IMR-90 (cell line): ENCODE measurements at regions not wholly inside any gene's neighbourhood (a gene's known extent, or its start where the extent isn't known, plus 50 kb on each side); places are given as distances from the start of the nearest gene placed in this dataset.

ENCODE experiments used
- ATAC-seq: fragments of 200-7000 bp; cut with Tn5 transposase; 2 replicates; pipeline ENCODE4 v1.9.1; 2020; ENCODE audit warnings: low read depth, mild to moderate bottlenecking, moderate library complexity
- BruUV-seq: library from RNA; stranded (reverse); fragments of 400-500 nt; replicated peaks from 2 replicates; lab custom pipeline; 2021; lab: Mats Ljungman, UMichigan
- CTCF ChIA-PET: fragments of 300-600 bp; formaldehyde crosslinking; extraction: SDS; loops from one replicate; lab custom pipeline; 2021; ENCODE audit warnings: antibody characterized with exemption; lab: Yijun Ruan, JAX
- POLR2A ChIA-PET: fragments of 300-600 bp; sonication (Branson Sonifier 250); formaldehyde crosslinking; loops from one replicate; lab custom pipeline; 2022; ENCODE audit warnings: antibody characterized with exemption; ENCODE audit not compliant: unreplicated experiment; lab: Charles Lee
- DNase-seq: peaks from one replicate; pipeline ENCODE4 v3.0.0; 2013
- H2AFZ ChIP-seq: replicated peaks from 2 replicates; pipeline ENCODE3; 2013; ENCODE audit warnings: low read length, mild to moderate bottlenecking; ENCODE audit not compliant: poor library complexity
- H2AK5ac ChIP-seq: 2 replicates; pipeline ENCODE4 v1.6.1; 2013; ENCODE audit warnings: low read depth, low read length, inconsistent platforms
- H2AK9ac ChIP-seq: replicated peaks from 2 replicates; pipeline ENCODE3; 2013; ENCODE audit warnings: mild to moderate bottlenecking, low read depth, low read length, moderate library complexity; ENCODE audit not compliant: poor library complexity
- H2BK120ac ChIP-seq: 2 replicates; pipeline ENCODE4 v1.6.1; 2013; ENCODE audit warnings: low read depth, low read length, inconsistent platforms
- H2BK15ac ChIP-seq: 3 replicates; pipeline ENCODE4 v1.6.1; 2013; ENCODE audit warnings: low read depth, low read length, inconsistent platforms
- H2BK20ac ChIP-seq: 2 replicates; pipeline ENCODE4 v1.6.1; 2013; ENCODE audit warnings: low read depth, mild to moderate bottlenecking, inconsistent platforms, low read length, moderate library complexity
- H2BK5ac ChIP-seq: 2 replicates; pipeline ENCODE4 v1.6.1; 2013; ENCODE audit warnings: mild to moderate bottlenecking, low read depth, low read length, inconsistent platforms; ENCODE audit not compliant: poor library complexity, severe bottlenecking
- H3K14ac ChIP-seq: replicated peaks from 2 replicates; pipeline ENCODE4 v1.6.1; 2013; ENCODE audit warnings: low read depth, low read length, inconsistent platforms
- H3K18ac ChIP-seq: 2 replicates; pipeline ENCODE4 v1.6.1; 2013; ENCODE audit warnings: low read depth, low read length, control low read depth
- H3K23ac ChIP-seq: 2 replicates; pipeline ENCODE4 v1.6.1; 2013; ENCODE audit warnings: low read depth, low read length, inconsistent platforms
- H3K27ac ChIP-seq: 2 replicates; pipeline ENCODE4 v1.5.1; 2013; ENCODE audit warnings: mild to moderate bottlenecking, control low read depth, low read length; ENCODE audit not compliant: insufficient read depth
- H3K27me3 ChIP-seq: 2 replicates; pipeline ENCODE4 v1.6.1; 2013; ENCODE audit warnings: low read length; ENCODE audit not compliant: control insufficient read depth, insufficient read depth
- H3K36me3 ChIP-seq: 2 replicates; pipeline ENCODE4 v1.6.1; 2013; ENCODE audit warnings: low read length, mixed read lengths; ENCODE audit not compliant: control insufficient read depth, insufficient read depth
- H3K4ac ChIP-seq: 2 replicates; pipeline ENCODE4 v1.6.1; 2013; ENCODE audit warnings: low read depth, low read length, inconsistent platforms
- H3K4me1 ChIP-seq: 2 replicates; pipeline ENCODE4 v1.6.1; 2013; ENCODE audit warnings: low read length, mixed read lengths; ENCODE audit not compliant: control insufficient read depth, insufficient read depth
- H3K4me2 ChIP-seq: 2 replicates; pipeline ENCODE4 v1.6.1; 2013; ENCODE audit warnings: low read depth, mild to moderate bottlenecking, control low read depth, low read length, moderate library complexity
- H3K4me3 ChIP-seq: 2 replicates; pipeline ENCODE4 v1.5.1; 2013; ENCODE audit warnings: low read depth, mild to moderate bottlenecking, control low read depth, low read length, moderate library complexity; ENCODE audit not compliant: insufficient read depth
- H3K56ac ChIP-seq: 2 replicates; pipeline ENCODE4 v1.6.1; 2013; ENCODE audit warnings: low read length, inconsistent platforms; ENCODE audit not compliant: insufficient read depth; ENCODE audit errors: extremely low read depth
- H3K79me1 ChIP-seq, 2 experiments: 2 replicates each; pipeline ENCODE4 v1.6.1; 2013; ENCODE audit warnings: low read length in 2 of 2, inconsistent platforms in 1 of 2, low read depth in 1 of 2
- H3K9ac ChIP-seq: 2 replicates; pipeline ENCODE4 v1.6.1; 2013; ENCODE audit warnings: low read depth, low read length, control low read depth
- H3K9me1 ChIP-seq: 2 replicates; pipeline ENCODE4 v1.6.1; 2013; ENCODE audit warnings: low read length, inconsistent platforms; ENCODE audit not compliant: insufficient read depth
- H3K9me3 ChIP-seq: 2 replicates; pipeline ENCODE4 v1.6.1; 2013; ENCODE audit warnings: low read length; ENCODE audit not compliant: control insufficient read depth, insufficient read depth
- H4K20me1 ChIP-seq: 2 replicates; pipeline ENCODE4 v1.6.1; 2013; ENCODE audit warnings: low read length, inconsistent platforms; ENCODE audit not compliant: insufficient read depth
- H4K5ac ChIP-seq: 2 replicates; pipeline ENCODE4 v1.6.1; 2013; ENCODE audit warnings: mild to moderate bottlenecking, low read depth, low read length, control low read depth
- H4K8ac ChIP-seq, 2 experiments: 2 replicates each; pipeline ENCODE4 v1.6.1; 2013; ENCODE audit warnings: low read depth in 2 of 2, low read length in 2 of 2, control low read depth in 1 of 2, inconsistent platforms in 1 of 2
- H4K91ac ChIP-seq: 2 replicates; pipeline ENCODE4 v1.6.1; 2013; ENCODE audit warnings: low read depth, low read length, inconsistent platforms; ENCODE audit not compliant: insufficient read depth
- CEBPB ChIP-seq: IDR thresholded peaks from 2 replicates; pipeline ENCODE4 v1.6.1; 2012; ENCODE audit warnings: low read depth, low read length, improper control_type of control experiment
- MAFK ChIP-seq: IDR thresholded peaks from 2 replicates; pipeline ENCODE4 v1.6.1; 2012; ENCODE audit warnings: low read depth, low read length, improper control_type of control experiment
- MAZ ChIP-seq: IDR thresholded peaks from 2 replicates; pipeline ENCODE4 v1.6.1; 2012; ENCODE audit warnings: low read depth, mild to moderate bottlenecking, low read length, improper control_type of control experiment, moderate library complexity, borderline replicate concordance
- POLR2A ChIP-seq: IDR thresholded peaks from 2 replicates; pipeline ENCODE4 v1.6.1; 2012; ENCODE audit warnings: mild to moderate bottlenecking, low read depth, low read length
- SMC3 ChIP-seq: fragments of 150-350 bp; IDR thresholded peaks from 2 replicates; pipeline ENCODE4 v1.6.1; 2016; ENCODE audit warnings: low read depth, mild to moderate bottlenecking, antibody characterized with exemption, low read length, moderate library complexity
- WGBS, 2 experiments: methylation state at CpG; one replicate each; pipeline versions ENCODE4 v1.1.5 to v1.1.7; 2013; ENCODE audit warnings: missing lambda C conversion rate in 2 of 2; ENCODE audit not compliant: insufficient read length in 1 of 2; ENCODE audit errors: extremely low coverage in 2 of 2; 5-methylcytosine and 5-hydroxymethylcytosine counted together
- dilution Hi-C: fragments of 300-500 bp; cut with HindIII; formaldehyde crosslinking; loops from one replicate; pipeline ENCODE4 v1.14.3; 2018; ENCODE audit warnings: low sequenced_read_pairs; ENCODE audit not compliant: unreplicated experiment
- in situ Hi-C: fragments of 300-500 bp; cut with MboI; formaldehyde crosslinking; loops from 3 replicates; pipeline ENCODE4 v1.14.3; 2019; ENCODE audit warnings: low sequenced_read_pairs, inconsistent platforms, mixed read lengths
- intact Hi-C: fragments of 100-400 bp; cut with micrococcal nuclease; formaldehyde crosslinking; loops from 2 replicates; pipeline ENCODE4 v1.10.0; 2022
- TF ChIP-seq, protein P1 (sequence below): conservative IDR thresholded peaks from 2 replicates; pipeline ENCODE4 v1.5.1; 2012; ENCODE audit warnings: mild to moderate bottlenecking, low read depth, low read length, improper control_type of control experiment

GRCh38 chr17:13755851-13756250, 154.1 kb upstream of the HS3ST3A1 start:
- POLR2A ChIA-PET, result no interaction called here
- intact Hi-C loops, result no loop called here
- Histone ChIP-seq H4K20me1 (no peaks in the 10 kb centered on the region), H3K4me2 (no peak overlapping the region), H2BK120ac (no peak overlapping the region), H4K8ac (no peak overlapping the region), H3K4me3 (no peak overlapping the region), H2BK20ac (no peak overlapping the region), H3K9me1 (no peaks in the 10 kb centered on the region), H3K9ac (no peak overlapping the region), H3K14ac (no peak overlapping the region), H3K9me3 (no peaks in the 10 kb centered on the region), H3K79me1 (no peaks in the 10 kb centered on the region), H3K4ac (no peak overlapping the region), H2BK15ac (no peak overlapping the region), H2AK9ac (no peak overlapping the region), H3K23ac (no peak overlapping the region), H2AK5ac (no peak overlapping the region), H4K91ac (no peak overlapping the region), H3K36me3 (no peaks in the 10 kb centered on the region), H2BK5ac (no peak overlapping the region), H3K27me3 (no peaks in the 10 kb centered on the region), H3K56ac (no peak overlapping the region), H2AFZ (no peak overlapping the region), H3K27ac (no peak overlapping the region), H4K5ac (no peak overlapping the region), H3K4me1 (0 out of 2 replicates have a peak, but pooled peaks cover 2% of the 10 kb centered on the region), H3K18ac (no peak overlapping the region)
- WGBS, 2 experiments, result no CpG with 5 or more reads among the region's 8 CpGs
- dilution Hi-C loops, result no loop called here
- TF ChIP-seq, protein P1, sequence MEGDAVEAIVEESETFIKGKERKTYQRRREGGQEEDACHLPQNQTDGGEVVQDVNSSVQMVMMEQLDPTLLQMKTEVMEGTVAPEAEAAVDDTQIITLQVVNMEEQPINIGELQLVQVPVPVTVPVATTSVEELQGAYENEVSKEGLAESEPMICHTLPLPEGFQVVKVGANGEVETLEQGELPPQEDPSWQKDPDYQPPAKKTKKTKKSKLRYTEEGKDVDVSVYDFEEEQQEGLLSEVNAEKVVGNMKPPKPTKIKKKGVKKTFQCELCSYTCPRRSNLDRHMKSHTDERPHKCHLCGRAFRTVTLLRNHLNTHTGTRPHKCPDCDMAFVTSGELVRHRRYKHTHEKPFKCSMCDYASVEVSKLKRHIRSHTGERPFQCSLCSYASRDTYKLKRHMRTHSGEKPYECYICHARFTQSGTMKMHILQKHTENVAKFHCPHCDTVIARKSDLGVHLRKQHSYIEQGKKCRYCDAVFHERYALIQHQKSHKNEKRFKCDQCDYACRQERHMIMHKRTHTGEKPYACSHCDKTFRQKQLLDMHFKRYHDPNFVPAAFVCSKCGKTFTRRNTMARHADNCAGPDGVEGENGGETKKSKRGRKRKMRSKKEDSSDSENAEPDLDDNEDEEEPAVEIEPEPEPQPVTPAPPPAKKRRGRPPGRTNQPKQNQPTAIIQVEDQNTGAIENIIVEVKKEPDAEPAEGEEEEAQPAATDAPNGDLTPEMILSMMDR, result no peak
- no peak for TF ChIP-seq SMC3
- no peak for TF ChIP-seq MAFK
- TF ChIP-seq MAZ, result no peak
- TF ChIP-seq POLR2A, result no peak
- no peak for TF ChIP-seq CEBPB
- CTCF ChIA-PET, result no interaction called here
- BruUV-seq, result no TSS peak
- no peak for DNase-seq
- no peak for ATAC-seq
- in situ Hi-C loops, result no loop called here
